D341Med (cell line): ENCODE measurements at regions not wholly inside any gene's neighbourhood (a gene's known extent, or its start where the extent isn't known, plus 50 kb on each side); places are given as distances from the start of the nearest gene placed in this dataset.

Source experiments
- DNase-seq: peaks from one replicate; pipeline ENCODE4 v3.0.0; 2012; ENCODE audit warnings: low spot score

GRCh38 chr4:125517831-125518230 lies 203.1 kb downstream of the FAT4 start:
- DNase-seq, result no peak

GRCh38 chr4:125518281-125518680 lies 203.5 kb downstream of the FAT4 start:
- DNase-seq, result no peak

- DNase-seq, result no peak
Measured at GRCh38 chr4:125519371-125520146, 204.8 kb downstream of the FAT4 start.

GRCh38 chr4:125520258-125520990 lies 205.7 kb downstream of the FAT4 start:
- no peak for DNase-seq

- no peak for DNase-seq
Measured at GRCh38 chr4:125522588-125522987, 207.8 kb downstream of the FAT4 start.

GRCh38 chr4:125522992-125523391 lies 208.2 kb downstream of the FAT4 start:
- DNase-seq, result no peak

GRCh38 chr4:125526420-125526819 lies 211.7 kb downstream of the FAT4 start:
- no peak for DNase-seq

GRCh38 chr4:125527681-125528080 lies 212.9 kb downstream of the FAT4 start:
- DNase-seq, result no peak

- no peak for DNase-seq
Measured at GRCh38 chr4:125529071-125529470, 214.3 kb downstream of the FAT4 start.

GRCh38 chr4:125538670-125539069 lies 223.9 kb downstream of the FAT4 start:
- DNase-seq, result no peak

- DNase-seq, result no peak
Measured at GRCh38 chr4:125539691-125540090, 224.9 kb downstream of the FAT4 start.

- no peak for DNase-seq
Measured at GRCh38 chr4:125541836-125542385, 227.2 kb downstream of the FAT4 start.

- DNase-seq, result no peak
Measured at GRCh38 chr4:125546272-125546671, 231.5 kb downstream of the FAT4 start.

GRCh38 chr4:125547836-125548235 lies 233.1 kb downstream of the FAT4 start:
- no peak for DNase-seq

GRCh38 chr4:125550769-125551168 lies 236.0 kb downstream of the FAT4 start:
- no peak for DNase-seq

GRCh38 chr4:125551466-125551865 lies 236.7 kb downstream of the FAT4 start:
- DNase-seq, result peak; percentile 66

GRCh38 chr4:125551967-125552366 lies 237.2 kb downstream of the FAT4 start:
- no peak for DNase-seq

- DNase-seq, result no peak
Measured at GRCh38 chr4:125572601-125573000, 257.8 kb downstream of the FAT4 start.

GRCh38 chr4:125573368-125573767 lies 258.6 kb downstream of the FAT4 start:
- no peak for DNase-seq

GRCh38 chr4:125573786-125574185 lies 259.0 kb downstream of the FAT4 start:
- DNase-seq, result no peak

GRCh38 chr4:125582302-125582701 lies 267.5 kb downstream of the FAT4 start:
- DNase-seq, result no peak

GRCh38 chr4:125590158-125590557 lies 275.4 kb downstream of the FAT4 start:
- no peak for DNase-seq

- no peak for DNase-seq
Measured at GRCh38 chr4:125591290-125591689, 276.5 kb downstream of the FAT4 start.
